DOHH2 (cell line): ENCODE measurements at regions not wholly inside any gene's neighbourhood (a gene's known extent, or its start where the extent isn't known, plus 50 kb on each side); places are given as distances from the start of the nearest gene placed in this dataset.

ENCODE experiments used
- H3F3A ChIP-seq: fragments of 200-600 bp; sonication (generic), shearing (Covaris generic); 2 replicates; pipeline ENCODE4 v1.6.0; 2016; ENCODE audit warnings: antibody characterized with exemption, mild to moderate bottlenecking; ENCODE audit not compliant: control insufficient read depth, insufficient read depth
- H3K27ac ChIP-seq: fragments of 200-600 bp; sonication (generic); 2 replicates; pipeline ENCODE4 v1.5.1; 2014; ENCODE audit warnings: low read depth, mild to moderate bottlenecking, low read length, moderate library complexity
- H3K27me3 ChIP-seq: fragments of 200-600 bp; sonication (generic); 2 replicates; pipeline ENCODE4 v1.6.1; 2014; ENCODE audit warnings: mild to moderate bottlenecking, low read length, mixed read lengths; ENCODE audit not compliant: control insufficient read depth
- H3K36me3 ChIP-seq: fragments of 200-600 bp; sonication (generic); 2 replicates; pipeline ENCODE4 v1.6.1; 2014; ENCODE audit warnings: mild to moderate bottlenecking, low read length, moderate library complexity, mixed read lengths; ENCODE audit not compliant: control insufficient read depth
- H3K4me1 ChIP-seq: fragments of 200-600 bp; sonication (generic); 2 replicates; pipeline ENCODE4 v1.6.1; 2014; ENCODE audit warnings: mild to moderate bottlenecking, low read length, mixed read lengths; ENCODE audit not compliant: control insufficient read depth
- H3K4me2 ChIP-seq: fragments of 200-600 bp; sonication (generic); 2 replicates; pipeline ENCODE4 v1.6.0; 2014; ENCODE audit warnings: mild to moderate bottlenecking, low read length, moderate library complexity
- H3K4me3 ChIP-seq: fragments of 200-600 bp; sonication (generic); 2 replicates; pipeline ENCODE4 v1.5.1; 2014; ENCODE audit warnings: mild to moderate bottlenecking, low read length, mixed read lengths
- H3K79me2 ChIP-seq: fragments of 200-600 bp; sonication (generic); 2 replicates; pipeline ENCODE4 v1.6.1; 2014; ENCODE audit warnings: mild to moderate bottlenecking, low read length, mixed read lengths; ENCODE audit not compliant: control insufficient read depth
- H3K9me2 ChIP-seq: fragments of 200-600 bp; sonication (generic); replicated peaks from 2 replicates; pipeline ENCODE4 v1.6.1; 2014; ENCODE audit warnings: mild to moderate bottlenecking, low read length, mixed read lengths; ENCODE audit not compliant: control insufficient read depth
- H3K9me3 ChIP-seq: fragments of 200-600 bp; sonication (generic); 2 replicates; pipeline ENCODE4 v1.6.1; 2014; ENCODE audit warnings: antibody characterized with exemption, low read length, mixed read lengths; ENCODE audit not compliant: control insufficient read depth, insufficient read depth
- H4K20me1 ChIP-seq: fragments of 200-600 bp; sonication (generic); 2 replicates; pipeline ENCODE4 v1.6.0; 2014; ENCODE audit warnings: low read depth, mild to moderate bottlenecking, antibody characterized with exemption, low read length, moderate library complexity; ENCODE audit not compliant: control insufficient read depth, insufficient read depth
- CTCF ChIP-seq: fragments of 200-600 bp; sonication (generic); IDR thresholded peaks from one replicate; pipeline ENCODE4 v1.5.1; 2014; ENCODE audit warnings: antibody characterized with exemption, mild to moderate bottlenecking, low read depth, low read length; ENCODE audit not compliant: poor library complexity, severe bottlenecking
- EZH2phosphoT487 ChIP-seq: fragments of 200-600 bp; sonication (generic); IDR thresholded peaks from 2 replicates; pipeline ENCODE4 v1.6.1; 2017; ENCODE audit warnings: borderline replicate concordance, mild to moderate bottlenecking, antibody characterized with exemption, low read length, moderate library complexity, mixed read lengths

- TF ChIP-seq EZH2phosphoT487: no peak
- no peak for TF ChIP-seq CTCF
- H4K20me1 ChIP-seq: no peaks in the 10 kb centered on the region
- no peaks in the 10 kb centered on the region for H3K79me2 ChIP-seq
- no peaks in the 10 kb centered on the region for H3K4me1 ChIP-seq
- no peaks in the 10 kb centered on the region for H3K9me3 ChIP-seq
- no peak overlapping the region for H3K4me3 ChIP-seq
- no peaks in the 10 kb centered on the region for H3K27me3 ChIP-seq
- no peaks in the 10 kb centered on the region for H3K36me3 ChIP-seq
- H3K9me2 ChIP-seq: no peaks in the 10 kb centered on the region
- H3F3A ChIP-seq: no peaks in the 10 kb centered on the region
- H3K27ac ChIP-seq: no peak overlapping the region
- no peak overlapping the region for H3K4me2 ChIP-seq
These were observed 229.3 kb downstream of the HNMT start for GRCh38 chr2:138193416-138194213.

- H3K27ac ChIP-seq: no peak overlapping the region
- H3K9me2 ChIP-seq: no peaks in the 10 kb centered on the region
- no peaks in the 10 kb centered on the region for H3K36me3 ChIP-seq
- no peak overlapping the region for H3K4me2 ChIP-seq
- no peaks in the 10 kb centered on the region for H3K9me3 ChIP-seq
- H4K20me1 ChIP-seq: no peaks in the 10 kb centered on the region
- TF ChIP-seq CTCF (no peak), EZH2phosphoT487 (no peak)
- no peaks in the 10 kb centered on the region for H3F3A ChIP-seq
- no peak overlapping the region for H3K4me3 ChIP-seq
- no peaks in the 10 kb centered on the region for H3K79me2 ChIP-seq
- no peaks in the 10 kb centered on the region for H3K4me1 ChIP-seq
- no peaks in the 10 kb centered on the region for H3K27me3 ChIP-seq
These were observed 237.0 kb downstream of the HNMT start for GRCh38 chr2:138201286-138201685.

GRCh38 chr2:138202762-138203161, 238.5 kb downstream of the HNMT start:
- TF ChIP-seq CTCF (no peak), EZH2phosphoT487 (no peak)
- Histone ChIP-seq H3K27me3 (no peaks in the 10 kb centered on the region), H3K4me3 (no peak overlapping the region), H3K9me3 (no peaks in the 10 kb centered on the region), H3K79me2 (no peaks in the 10 kb centered on the region), H3K4me1 (no peaks in the 10 kb centered on the region), H3K4me2 (no peak overlapping the region), H3K9me2 (no peaks in the 10 kb centered on the region), H4K20me1 (no peaks in the 10 kb centered on the region), H3F3A (no peaks in the 10 kb centered on the region), H3K36me3 (no peaks in the 10 kb centered on the region), H3K27ac (no peak overlapping the region)
